HCT116 (cell line): ENCODE measurements at regions not wholly inside any gene's neighbourhood (a gene's known extent, or its start where the extent isn't known, plus 50 kb on each side); places are given as distances from the start of the nearest gene placed in this dataset.

Experiments used
- ATAC-seq: fragments of 200-7000 bp; cut with Tn5 transposase; 2 replicates; pipeline ENCODE4 v1.9.1; 2020; ENCODE audit warnings: mild to moderate bottlenecking, moderate library complexity
- BruUV-seq: library from RNA; stranded (reverse); fragments of 400-500 nt; replicated peaks from 2 replicates; lab custom pipeline; 2021; lab: Mats Ljungman, UMichigan
- CTCF ChIA-PET: fragments of 300-600 bp; sonication (Branson Sonifier 250); formaldehyde crosslinking; loops from one replicate; lab custom pipeline; 2021; ENCODE audit warnings: antibody characterized with exemption; lab: Charles Lee
- POLR2A ChIA-PET: fragments of 300-600, 350-600 bp; sonication (Branson Sonifier 250); formaldehyde crosslinking; loops from one replicate; lab custom pipeline; 2021; ENCODE audit warnings: antibody characterized with exemption; lab: Charles Lee
- RAD21 ChIA-PET, 2 experiments: fragments of 300-600 bp; sonication (Branson Sonifier 250); formaldehyde crosslinking; loops; one replicate each; lab custom pipeline; 2023; ENCODE audit warnings: low total read pairs in 2 of 2; ENCODE audit not compliant: uncharacterized antibody in 2 of 2, unreplicated experiment in 2 of 2, low non-redundant PET in 1 of 2; lab: Charles Lee
- DNase-seq: peaks from one replicate; pipeline ENCODE4 v3.0.0-alpha.2; 2010; ENCODE audit warnings: low read depth, low spot score
- H2AFZ ChIP-seq: fragments of 200-600 bp; shearing (Covaris generic), sonication (generic); 2 replicates; pipeline ENCODE4 v1.6.1; 2017; ENCODE audit warnings: low read depth, mixed run types, mixed read lengths, antibody characterized with exemption, low read length; ENCODE audit not compliant: poor library complexity, severe bottlenecking
- H3K27ac ChIP-seq: 2 replicates; pipeline ENCODE4 v1.5.1; 2012; ENCODE audit warnings: low read depth, low read length
- H3K27me3 ChIP-seq: fragments of 200-600 bp; sonication (generic); 2 replicates; pipeline ENCODE4 v1.6.1; 2016; ENCODE audit warnings: mixed run types, low read length, mixed read lengths; ENCODE audit not compliant: insufficient read depth
- H3K36me3 ChIP-seq, 2 experiments: fragments of 200-500 bp in 1 of 2; fragments of 200-600 bp in 1 of 2; sonication (Bioruptor generic) in 1 of 2; sonication (generic) in 1 of 2; 2 replicates each; pipeline versions ENCODE4 v1.5.1 to v1.6.1; 2014 to 2016; ENCODE audit warnings: low read length in 2 of 2, inconsistent platforms in 1 of 2, mixed read lengths in 1 of 2, mixed run types in 1 of 2; ENCODE audit not compliant: insufficient read depth in 2 of 2, control insufficient read depth in 1 of 2
- H3K4me1 ChIP-seq, 2 experiments: fragments of 200-600 bp in 1 of 2; sonication (generic) in 1 of 2; 2 replicates each; pipeline versions ENCODE4 v1.5.1 to v1.6.1; 2012 to 2017; ENCODE audit warnings: low read length in 2 of 2, inconsistent platforms in 1 of 2, mild to moderate bottlenecking in 1 of 2, mixed read lengths in 1 of 2, mixed run types in 1 of 2, moderate library complexity in 1 of 2; ENCODE audit not compliant: insufficient read depth in 2 of 2, control insufficient read depth in 1 of 2
- H3K4me2 ChIP-seq: fragments of 200-600 bp; sonication (generic); 2 replicates; pipeline ENCODE4 v1.6.1; 2017; ENCODE audit warnings: mixed run types, low read length, mixed read lengths
- H3K4me3 ChIP-seq, 2 experiments: fragments of 200-600 bp in 1 of 2; sonication (generic) in 1 of 2; replicated peaks in 1 of 2; 2 replicates each; pipeline ENCODE4 v1.5.1; 2011 to 2016; ENCODE audit warnings: low read length in 2 of 2, control low read depth in 1 of 2, low read depth in 1 of 2, mild to moderate bottlenecking in 1 of 2, mixed read lengths in 1 of 2, mixed run types in 1 of 2
- H3K79me2 ChIP-seq: fragments of 200-600 bp; sonication (generic); 2 replicates; pipeline ENCODE4 v1.6.1; 2017; ENCODE audit warnings: mild to moderate bottlenecking, mixed run types, low read length, moderate library complexity, mixed read lengths; ENCODE audit not compliant: insufficient read depth
- H3K9ac ChIP-seq: fragments of 200-600 bp; sonication (generic); 2 replicates; pipeline ENCODE4 v1.6.1; 2016; ENCODE audit warnings: low read length, mixed read lengths
- H3K9me2 ChIP-seq: fragments of 200-600 bp; sonication (generic), shearing (Covaris generic); 2 replicates; pipeline ENCODE4 v1.6.1; 2017; ENCODE audit warnings: mixed run types, mild to moderate bottlenecking, moderate library complexity; ENCODE audit not compliant: insufficient read depth
- H3K9me3 ChIP-seq, 2 experiments: fragments of 200-500 bp in 1 of 2; fragments of 200-600 bp in 1 of 2; sonication (Bioruptor generic) in 1 of 2; sonication (generic) in 1 of 2; 2 replicates each; pipeline ENCODE4 v1.6.1; 2014 to 2017; ENCODE audit warnings: low read length in 2 of 2, mixed read lengths in 2 of 2, inconsistent platforms in 1 of 2, low read depth in 1 of 2, mild to moderate bottlenecking in 1 of 2, mixed run types in 1 of 2, moderate library complexity in 1 of 2; ENCODE audit not compliant: control insufficient read depth in 1 of 2, insufficient read depth in 1 of 2
- H4K20me1 ChIP-seq: fragments of 200-600 bp; sonication (generic), shearing (Covaris generic); 2 replicates; pipeline ENCODE4 v1.6.1; 2017; ENCODE audit warnings: mixed run types, mild to moderate bottlenecking, moderate library complexity; ENCODE audit not compliant: insufficient read depth
- EGR1 ChIP-seq: IDR thresholded peaks from 2 replicates; pipeline ENCODE4 v1.6.1; 2012; ENCODE audit warnings: low read depth
- EZH2 ChIP-seq: fragments of 200-600 bp; sonication (generic); IDR thresholded peaks from 2 replicates; pipeline ENCODE4 v1.6.1; 2017; ENCODE audit warnings: antibody characterized with exemption, mixed run types
- EZH2phosphoT487 ChIP-seq: fragments of 200-600 bp; IDR thresholded peaks from 2 replicates; pipeline ENCODE4 v1.6.1; 2018; ENCODE audit warnings: antibody characterized with exemption, borderline replicate concordance
- JUND ChIP-seq: IDR thresholded peaks from 2 replicates; pipeline ENCODE4 v1.6.1; 2012
- POLR2A ChIP-seq: IDR thresholded peaks from 2 replicates; pipeline ENCODE4 v1.7.0; 2011; ENCODE audit warnings: borderline replicate concordance; ENCODE audit not compliant: insufficient read depth, insufficient read length; ENCODE audit errors: extremely low read depth
- POLR2AphosphoS5 ChIP-seq: IDR thresholded peaks from 2 replicates; pipeline ENCODE4 v1.6.1; 2011; ENCODE audit warnings: mild to moderate bottlenecking, low read depth, low read length, moderate library complexity
- SP1 ChIP-seq: IDR thresholded peaks from 2 replicates; pipeline ENCODE4 v1.6.1; 2012; ENCODE audit warnings: low read depth
- SRF ChIP-seq: IDR thresholded peaks from 2 replicates; pipeline ENCODE4 v1.6.1; 2012; ENCODE audit warnings: low read depth
- TCF7L2 ChIP-seq: IDR thresholded peaks from 2 replicates; pipeline ENCODE4 v1.7.0; 2011; ENCODE audit warnings: borderline replicate concordance, inconsistent platforms; ENCODE audit not compliant: insufficient read depth, insufficient read length; ENCODE audit errors: extremely low read depth
- YY1 ChIP-seq: IDR thresholded peaks from 2 replicates; pipeline ENCODE4 v1.6.1; 2011; ENCODE audit warnings: low read length, low read depth, moderate library complexity, mild to moderate bottlenecking; ENCODE audit not compliant: insufficient replicate concordance; ENCODE audit errors: extremely low read depth
- ZFX ChIP-seq: fragments of 450-650 bp; IDR thresholded peaks from 2 replicates; pipeline ENCODE4 v1.6.1; 2017
- ZNF274 ChIP-seq: fragments of 200-500 bp; sonication (Bioruptor generic); IDR thresholded peaks from 2 replicates; pipeline ENCODE4 v1.6.1; 2014; ENCODE audit warnings: mild to moderate bottlenecking, low read depth, low read length, inconsistent platforms
- intact Hi-C: fragments of 100-400 bp; cut with micrococcal nuclease; formaldehyde crosslinking; loops from 2 replicates; pipeline ENCODE4 v1.10.0; 2022
- TF ChIP-seq, protein P1 (sequence below), 3 experiments: fragments of 200-600 bp in 1 of 3; sonication (generic) in 1 of 3; IDR thresholded peaks in 2 of 3; conservative IDR thresholded peaks in 1 of 3; 2 replicates each; pipeline ENCODE4 v1.5.1; 2012 to 2017; ENCODE audit warnings: low read depth in 2 of 3, low read length in 2 of 3, antibody characterized with exemption in 1 of 3, borderline replicate concordance in 1 of 3, control low read depth in 1 of 3, mild to moderate bottlenecking in 1 of 3, mixed read lengths in 1 of 3, mixed run types in 1 of 3, moderate library complexity in 1 of 3; ENCODE audit not compliant: insufficient read depth in 1 of 3
- TF ChIP-seq, protein P2 (sequence below): IDR thresholded peaks from 2 replicates; pipeline ENCODE4 v1.6.1; 2011; ENCODE audit warnings: mild to moderate bottlenecking, low read length, moderate library complexity; ENCODE audit not compliant: insufficient replicate concordance; ENCODE audit errors: extremely low read depth

DNA sequence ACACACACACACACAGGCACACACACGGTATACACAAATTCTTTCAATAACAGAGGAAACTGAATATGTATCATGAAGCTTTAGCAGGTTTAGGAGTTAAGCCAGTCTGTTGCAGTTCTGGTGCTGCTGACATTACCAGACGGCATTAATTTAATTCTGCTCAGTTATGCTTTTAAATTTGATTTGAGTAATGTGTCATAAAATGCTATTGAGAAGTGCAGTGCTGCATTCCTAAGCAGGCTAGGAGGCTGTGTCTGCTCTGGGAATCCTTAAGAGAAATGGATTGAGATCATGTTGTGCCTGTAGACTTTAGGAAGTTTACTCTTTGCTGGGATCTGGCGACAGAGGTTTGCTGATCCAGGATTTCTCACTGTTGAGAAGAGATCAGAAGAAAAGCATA is 733.8 kb downstream of the BRINP1 start:
- CTCF ChIA-PET, result no interaction called here

More for the DNA sequence above, 733.8 kb downstream of the BRINP1 start:
- RAD21 ChIA-PET, result no interaction called here
- H3K36me3 ChIP-seq, result no peaks in the 10 kb centered on the region
- H3K4me1 ChIP-seq, result no peaks in the 10 kb centered on the region
- H3K4me3 ChIP-seq, result no peak overlapping the region
- POLR2A ChIA-PET, result no interaction called here
- H2AFZ ChIP-seq, result no peak overlapping the region
- TF ChIP-seq EZH2phosphoT487 (no peak), SRF (no peak), ZNF274 (no peak), POLR2AphosphoS5 (no peak), SP1 (no peak), ZFX (no peak), TCF7L2 (no peak), YY1 (no peak), POLR2A (no peak), JUND (no peak), EZH2 (no peak), EGR1 (no peak)
- TF ChIP-seq, protein P1, sequence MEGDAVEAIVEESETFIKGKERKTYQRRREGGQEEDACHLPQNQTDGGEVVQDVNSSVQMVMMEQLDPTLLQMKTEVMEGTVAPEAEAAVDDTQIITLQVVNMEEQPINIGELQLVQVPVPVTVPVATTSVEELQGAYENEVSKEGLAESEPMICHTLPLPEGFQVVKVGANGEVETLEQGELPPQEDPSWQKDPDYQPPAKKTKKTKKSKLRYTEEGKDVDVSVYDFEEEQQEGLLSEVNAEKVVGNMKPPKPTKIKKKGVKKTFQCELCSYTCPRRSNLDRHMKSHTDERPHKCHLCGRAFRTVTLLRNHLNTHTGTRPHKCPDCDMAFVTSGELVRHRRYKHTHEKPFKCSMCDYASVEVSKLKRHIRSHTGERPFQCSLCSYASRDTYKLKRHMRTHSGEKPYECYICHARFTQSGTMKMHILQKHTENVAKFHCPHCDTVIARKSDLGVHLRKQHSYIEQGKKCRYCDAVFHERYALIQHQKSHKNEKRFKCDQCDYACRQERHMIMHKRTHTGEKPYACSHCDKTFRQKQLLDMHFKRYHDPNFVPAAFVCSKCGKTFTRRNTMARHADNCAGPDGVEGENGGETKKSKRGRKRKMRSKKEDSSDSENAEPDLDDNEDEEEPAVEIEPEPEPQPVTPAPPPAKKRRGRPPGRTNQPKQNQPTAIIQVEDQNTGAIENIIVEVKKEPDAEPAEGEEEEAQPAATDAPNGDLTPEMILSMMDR (IDR thresholded peaks at IDR 0.05 in 2 of 3, conservative IDR thresholded peaks at IDR 0.05 in 1 of 3; ENCODE audit: borderline replicate concordance in 1 of 3, insufficient read depth in 1 of 3, low read depth in 2 of 3, low read length in 2 of 3), result no peak
- TF ChIP-seq, protein P2, sequence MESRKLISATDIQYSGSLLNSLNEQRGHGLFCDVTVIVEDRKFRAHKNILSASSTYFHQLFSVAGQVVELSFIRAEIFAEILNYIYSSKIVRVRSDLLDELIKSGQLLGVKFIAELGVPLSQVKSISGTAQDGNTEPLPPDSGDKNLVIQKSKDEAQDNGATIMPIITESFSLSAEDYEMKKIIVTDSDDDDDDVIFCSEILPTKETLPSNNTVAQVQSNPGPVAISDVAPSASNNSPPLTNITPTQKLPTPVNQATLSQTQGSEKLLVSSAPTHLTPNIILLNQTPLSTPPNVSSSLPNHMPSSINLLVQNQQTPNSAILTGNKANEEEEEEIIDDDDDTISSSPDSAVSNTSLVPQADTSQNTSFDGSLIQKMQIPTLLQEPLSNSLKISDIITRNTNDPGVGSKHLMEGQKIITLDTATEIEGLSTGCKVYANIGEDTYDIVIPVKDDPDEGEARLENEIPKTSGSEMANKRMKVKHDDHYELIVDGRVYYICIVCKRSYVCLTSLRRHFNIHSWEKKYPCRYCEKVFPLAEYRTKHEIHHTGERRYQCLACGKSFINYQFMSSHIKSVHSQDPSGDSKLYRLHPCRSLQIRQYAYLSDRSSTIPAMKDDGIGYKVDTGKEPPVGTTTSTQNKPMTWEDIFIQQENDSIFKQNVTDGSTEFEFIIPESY, result no peak
- TF ChIP-seq, all 23 proteins: peak for 0
- Histone ChIP-seq H3K4me2 (no peak overlapping the region), H3K79me2 (no peaks in the 10 kb centered on the region), H3K27ac (no peak overlapping the region), H3K9me3 (peaks cover 8 to 10% of the 10 kb centered on the region in 2 experiments; a peak in 3 of 4 replicates), H3K9ac (no peak overlapping the region), H3K9me2 (no peaks in the 10 kb centered on the region), H3K27me3 (no peaks in the 10 kb centered on the region), H4K20me1 (no peaks in the 10 kb centered on the region)
- intact Hi-C loops, result no loop called here
- no peak for DNase-seq
- ATAC-seq, result no peak
- no TSS peak for BruUV-seq
